Activated CD4-positive, alpha-beta T cell treated with anti-CD3 and anti-CD28 coated beads, Interleukin-2, Interleukin-6, amounts not matched to agents 100 ng/mL and 50 ng/mL, durations not matched to agents 16 hours and 8 hours (primary cell): ENCODE measurements at regions not wholly inside any gene's neighbourhood (a gene's known extent, or its start where the extent isn't known, plus 50 kb on each side); places are given as distances from the start of the nearest gene placed in this dataset.
A peak's percentile ranks its signal among the peaks of the same experiment; 100 is the strongest.

Experiments used
- DNase-seq: peaks from one replicate; pipeline ENCODE4 v3.0.0-alpha.2; 2020

GRCh38 chr18:77522051-77522675 lies 272.5 kb downstream of the GALR1 start:
- no peak for DNase-seq

GRCh38 chr18:77524909-77525308 lies 275.3 kb downstream of the GALR1 start:
- DNase-seq = peak; percentile 4

GRCh38 chr18:77526962-77527361 lies 277.3 kb downstream of the GALR1 start:
- no peak for DNase-seq

- DNase-seq = no peak
Measured at GRCh38 chr18:77528872-77529271, 279.2 kb downstream of the GALR1 start.

- no peak for DNase-seq
Measured at GRCh38 chr18:77529492-77530176, 280.0 kb downstream of the GALR1 start.

- DNase-seq = no peak
Measured at GRCh38 chr18:77530732-77531131, 281.1 kb downstream of the GALR1 start.

- no peak for DNase-seq
Measured at GRCh38 chr18:77539860-77540259, 290.2 kb downstream of the GALR1 start.

- no peak for DNase-seq
Measured at GRCh38 chr18:77544792-77545191, 295.1 kb downstream of the GALR1 start.

GRCh38 chr18:77547757-77548156 lies 298.1 kb downstream of the GALR1 start:
- no peak for DNase-seq

- no peak for DNase-seq
Measured at GRCh38 chr18:77548790-77549420, 299.3 kb downstream of the GALR1 start.

GRCh38 chr18:77550625-77551024 lies 301.0 kb downstream of the GALR1 start:
- no peak for DNase-seq

GRCh38 chr18:77551055-77551454 lies 301.4 kb downstream of the GALR1 start:
- DNase-seq = no peak

- DNase-seq = no peak
Measured at GRCh38 chr18:77552945-77553344, 303.3 kb downstream of the GALR1 start.

- no peak for DNase-seq
Measured at GRCh38 chr18:77554061-77554460, 304.4 kb downstream of the GALR1 start.

- no peak for DNase-seq
Measured at GRCh38 chr18:77557046-77557587, 307.5 kb downstream of the GALR1 start.

GRCh38 chr18:77559274-77559910 lies 309.7 kb downstream of the GALR1 start:
- no peak for DNase-seq

GRCh38 chr18:77560341-77560992 lies 310.8 kb downstream of the GALR1 start:
- peak; percentile 1 for DNase-seq

- DNase-seq = no peak
Measured at GRCh38 chr18:77566604-77567003, 317.0 kb downstream of the GALR1 start.

GRCh38 chr18:77567205-77567604 lies 317.6 kb downstream of the GALR1 start:
- DNase-seq = no peak

GRCh38 chr18:77571743-77572142 lies 322.1 kb downstream of the GALR1 start:
- no peak for DNase-seq

- DNase-seq = no peak
Measured at GRCh38 chr18:77572537-77572936, 322.9 kb downstream of the GALR1 start.

- no peak for DNase-seq
Measured at GRCh38 chr18:77573571-77573970, 323.9 kb downstream of the GALR1 start.

GRCh38 chr18:77590943-77591515 lies 341.4 kb downstream of the GALR1 start:
- DNase-seq = no peak
